ENCODE measurements at regions not wholly inside any gene's neighbourhood (a gene's known extent, or its start where the extent isn't known, plus 50 kb on each side); places are given as distances from the start of the nearest gene placed in this dataset.

DNA sequence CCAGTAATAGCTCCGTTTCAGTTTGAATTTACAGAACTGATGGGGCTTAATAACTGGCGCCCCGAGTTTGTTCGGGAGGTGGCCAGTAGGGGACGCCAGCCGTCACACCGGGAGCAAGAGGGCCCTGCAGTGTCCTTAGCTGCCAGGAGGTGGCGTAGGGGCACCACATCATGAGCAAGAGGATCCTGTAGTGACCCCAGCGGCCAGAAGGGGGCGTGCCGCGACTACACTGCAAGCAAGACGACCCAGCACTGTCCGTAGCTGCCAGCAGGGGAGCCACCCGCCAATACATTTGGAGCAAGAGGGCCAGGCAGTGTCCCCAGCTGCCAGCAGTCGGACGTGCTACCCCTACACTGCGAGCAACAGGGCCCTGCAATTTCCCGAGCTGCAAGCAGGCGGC is 663.7 kb upstream of the B3GAT1 start:
- DNase-seq (ENCODE audit: low read depth in 2 of 2), result peak in 1 of 2 donors; percentile 18

DNA sequence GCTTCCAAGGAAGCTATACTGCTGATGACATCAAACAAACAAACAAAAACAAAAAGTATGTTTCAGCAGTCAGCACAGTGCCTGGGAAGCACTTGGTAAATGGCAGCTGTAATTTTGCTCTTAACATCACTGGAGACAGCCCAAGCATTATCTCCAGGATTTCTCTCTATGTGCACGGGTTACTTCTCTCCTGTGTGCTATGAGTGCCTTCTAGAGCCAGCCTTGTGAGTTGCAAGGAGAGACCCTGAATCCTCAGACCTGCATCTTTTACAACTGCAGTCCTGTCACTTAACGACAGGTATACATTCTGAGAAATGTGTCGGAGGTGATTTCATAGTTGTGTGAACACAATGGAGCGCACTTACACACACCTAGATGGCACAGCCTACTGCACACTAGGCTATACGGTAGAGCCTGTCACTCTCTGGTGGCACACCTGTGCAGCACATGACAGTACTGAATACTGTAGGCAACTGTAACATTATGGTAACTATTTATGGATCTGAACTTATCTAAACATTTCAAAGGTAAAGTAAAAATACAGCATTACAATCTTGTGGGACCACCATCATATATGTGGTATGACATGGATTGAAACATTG is 662.5 kb upstream of the B3GAT1 start:
- DNase-seq (ENCODE audit: low read depth in 2 of 2), result no peak

DNA sequence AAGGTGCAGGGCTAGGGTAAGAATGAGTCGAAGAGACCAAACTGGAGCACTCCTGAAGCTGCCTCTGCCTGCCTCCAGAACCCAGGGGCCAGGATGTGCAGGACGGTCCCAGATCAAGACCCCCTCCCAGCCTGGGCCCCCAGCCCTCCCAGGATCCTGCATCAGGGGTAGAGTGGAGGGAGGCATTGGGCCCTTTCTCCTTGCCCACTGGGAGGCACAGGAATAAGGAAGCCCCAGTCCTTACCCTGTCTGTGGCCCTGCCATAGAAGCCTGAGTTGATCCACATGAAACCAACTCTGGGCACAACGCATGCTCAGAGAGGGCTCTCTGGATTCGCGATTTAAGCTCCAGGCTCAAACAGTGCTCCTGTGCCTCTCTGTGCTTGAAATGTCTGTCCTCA is 661.8 kb upstream of the B3GAT1 start:
- no peak for DNase-seq (ENCODE audit: low read depth in 2 of 2)

DNA sequence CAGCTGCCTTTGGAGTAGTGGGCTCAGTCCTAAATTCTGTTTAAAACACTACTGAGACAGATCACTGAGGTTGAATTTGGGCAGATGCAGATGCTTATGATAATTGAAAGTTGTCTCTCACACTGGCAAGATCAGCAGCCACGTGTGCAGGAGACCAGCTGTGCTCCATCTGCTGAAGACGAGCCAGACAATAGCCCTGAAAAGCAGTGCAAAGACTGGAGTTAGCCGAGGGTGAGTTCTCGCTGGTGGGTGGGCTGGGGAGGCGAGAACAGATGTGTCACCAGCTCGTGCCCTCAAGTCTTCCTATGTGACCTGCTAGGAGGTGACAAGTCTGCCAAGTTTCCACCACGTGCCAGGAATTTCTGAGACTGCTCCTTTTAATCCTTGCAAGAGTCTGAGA is 661.3 kb upstream of the B3GAT1 start:
- no peak for DNase-seq (ENCODE audit: low read depth in 2 of 2)

DNA sequence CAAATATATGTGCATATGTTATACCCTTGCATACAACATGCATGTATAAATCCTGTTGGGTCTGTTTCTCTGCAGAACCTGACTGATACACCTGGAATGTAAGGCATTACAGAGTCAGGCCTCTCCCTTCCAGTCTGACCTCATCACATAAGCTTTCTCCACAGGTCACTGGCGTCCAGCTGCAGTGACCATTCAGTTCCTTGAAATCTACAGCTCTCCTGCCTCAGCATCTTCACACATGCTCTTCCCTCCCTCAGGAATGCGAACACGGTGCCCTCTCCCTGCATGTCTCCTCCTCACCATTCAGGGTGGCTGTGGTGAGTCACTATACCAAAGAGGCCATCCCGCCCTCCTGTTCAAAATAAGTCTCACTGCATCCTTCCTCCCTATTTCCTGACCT is 657.8 kb upstream of the B3GAT1 start:
- DNase-seq (ENCODE audit: low read depth in 2 of 2), result no peak

DNA sequence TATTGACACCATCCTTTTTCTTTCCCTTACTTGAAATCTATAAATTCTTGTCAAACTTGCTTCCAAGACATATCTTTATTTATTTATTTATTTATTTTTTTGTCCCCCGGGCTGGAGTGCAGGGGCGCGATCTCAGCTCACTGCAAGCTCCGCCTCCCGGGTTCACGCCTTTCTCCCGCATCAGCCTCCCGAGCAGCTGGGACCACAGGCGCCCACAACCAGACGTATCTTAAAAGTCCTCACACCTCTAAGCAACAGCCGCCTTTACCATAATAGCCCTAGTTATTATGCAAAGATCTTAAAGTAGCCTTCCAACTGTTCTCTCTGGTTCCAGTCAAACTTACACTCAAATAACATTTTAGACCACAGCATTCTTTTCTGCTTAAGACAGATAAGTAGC is 657.0 kb upstream of the B3GAT1 start:
- no peak for DNase-seq (ENCODE audit: low read depth in 2 of 2)

DNA sequence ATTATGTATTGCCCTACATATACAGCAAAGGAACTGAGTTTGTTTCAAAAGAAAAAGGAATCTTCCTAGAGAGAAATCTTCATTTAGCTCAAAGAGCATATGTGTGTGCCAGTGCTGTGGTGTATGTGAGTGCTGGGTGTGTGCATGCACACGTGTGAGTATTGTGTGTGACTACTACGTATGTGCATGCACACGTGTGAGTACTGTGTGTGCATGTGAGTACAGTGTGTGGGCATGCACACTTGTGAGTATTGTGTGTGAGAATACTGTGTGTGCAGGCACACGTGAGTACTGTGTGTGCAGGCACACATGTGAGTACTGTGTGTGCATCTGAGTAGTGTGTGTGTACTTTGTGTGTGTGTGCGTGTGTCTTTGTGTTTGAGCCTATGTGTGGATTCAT is 651.0 kb upstream of the B3GAT1 start:
- DNase-seq (ENCODE audit: low read depth in 2 of 2), result no peak

DNA sequence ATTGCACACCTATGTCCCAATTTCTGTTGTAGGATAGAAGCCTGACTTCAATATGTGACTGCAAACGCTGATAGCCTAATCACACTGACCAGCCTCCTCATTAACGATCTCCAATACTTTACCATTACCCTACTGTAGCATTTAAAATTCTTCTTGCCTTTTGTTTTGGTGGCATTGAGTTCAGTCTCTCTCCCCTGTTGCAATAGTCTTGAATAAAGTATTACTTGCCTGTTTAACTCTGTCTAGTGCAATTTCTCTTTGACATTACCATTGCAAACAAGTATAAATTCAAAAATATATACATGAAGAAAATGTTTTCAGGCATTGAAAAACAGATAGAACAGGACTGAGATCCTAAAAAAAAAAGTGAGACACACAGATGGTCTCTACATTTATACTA is 649.1 kb upstream of the B3GAT1 start:
- DNase-seq (ENCODE audit: low read depth in 2 of 2), result no peak

DNA sequence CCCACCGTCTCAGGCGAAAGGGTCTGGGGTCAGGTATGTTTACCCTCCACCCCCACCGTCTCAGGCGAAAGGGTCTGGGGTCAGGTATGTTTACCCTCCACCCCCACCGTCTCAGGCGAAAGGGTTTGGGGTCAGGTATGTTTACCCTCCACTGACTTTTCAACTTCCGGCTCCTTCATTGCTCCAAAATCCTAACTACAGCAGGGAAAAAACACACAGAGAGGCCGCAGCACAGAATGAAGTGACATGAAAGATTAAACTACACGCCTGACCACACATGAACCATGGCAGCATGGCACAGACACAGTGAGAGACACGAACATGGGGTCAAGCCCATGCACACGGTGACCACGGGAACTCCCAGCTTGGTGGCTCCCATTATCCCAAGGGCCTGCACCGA is 634.9 kb upstream of the B3GAT1 start:
- no peak for DNase-seq (ENCODE audit: low read depth in 2 of 2)

DNA sequence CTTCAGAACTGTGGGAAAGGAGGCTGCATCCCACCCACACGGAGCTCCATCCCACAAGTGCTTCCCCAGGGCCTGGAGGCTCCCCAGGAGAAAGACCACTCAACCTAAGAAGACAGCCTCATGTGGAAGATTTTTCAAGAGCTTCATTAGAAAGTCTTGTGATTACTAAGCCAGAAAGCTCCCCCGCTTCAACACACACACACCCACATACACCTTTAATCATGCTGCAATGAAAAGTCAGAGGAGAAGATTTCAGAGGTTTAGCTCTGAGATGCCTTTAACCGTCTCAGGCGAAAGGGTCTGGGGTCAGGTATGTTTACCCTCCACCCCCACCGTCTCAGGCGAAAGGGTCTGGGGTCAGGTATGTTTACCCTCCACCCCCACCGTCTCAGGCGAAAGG is 634.5 kb upstream of the B3GAT1 start:
- no peak for DNase-seq (ENCODE audit: low read depth in 2 of 2)

DNA sequence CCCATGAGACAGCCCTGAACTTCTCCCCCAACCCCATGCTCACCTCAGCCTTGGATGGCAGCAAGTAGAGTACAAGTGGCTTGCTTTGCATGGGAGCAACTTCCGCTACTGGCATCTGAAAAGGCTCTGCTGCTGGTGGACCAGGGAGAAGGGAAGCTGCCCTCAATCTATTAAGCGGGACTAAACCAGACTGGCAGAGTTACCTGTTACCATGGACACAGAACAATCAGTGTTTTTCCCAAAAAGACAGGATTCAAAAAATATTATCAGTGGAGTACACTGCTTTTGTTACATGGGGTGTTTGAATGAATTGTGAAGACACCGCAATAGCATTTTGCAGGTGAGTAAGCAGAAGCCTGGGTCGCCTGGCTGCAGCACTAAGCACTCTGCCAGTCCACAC is 631.4 kb upstream of the B3GAT1 start:
- no peak for DNase-seq (ENCODE audit: low read depth in 2 of 2)

DNA sequence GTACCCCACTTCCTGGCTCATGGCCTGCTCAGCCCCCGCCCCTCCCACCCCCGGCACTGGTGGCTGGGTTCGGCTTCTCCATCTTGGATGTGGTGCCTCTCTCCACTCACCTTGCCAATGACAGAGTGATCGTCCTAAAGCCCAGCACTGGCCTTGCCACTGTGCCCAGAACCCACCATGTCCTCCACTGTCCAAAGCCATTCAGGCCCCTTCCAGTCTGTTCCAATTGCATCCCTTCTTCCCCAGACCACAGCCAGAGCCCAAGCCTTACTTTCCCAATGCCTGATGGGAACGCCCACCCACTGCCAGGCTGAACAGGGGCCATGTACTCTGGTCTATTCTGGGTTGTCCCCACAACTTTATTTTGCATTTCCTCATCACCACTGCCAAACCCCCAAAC is 625.8 kb upstream of the B3GAT1 start:
- DNase-seq (ENCODE audit: low read depth in 2 of 2), result no peak

DNA sequence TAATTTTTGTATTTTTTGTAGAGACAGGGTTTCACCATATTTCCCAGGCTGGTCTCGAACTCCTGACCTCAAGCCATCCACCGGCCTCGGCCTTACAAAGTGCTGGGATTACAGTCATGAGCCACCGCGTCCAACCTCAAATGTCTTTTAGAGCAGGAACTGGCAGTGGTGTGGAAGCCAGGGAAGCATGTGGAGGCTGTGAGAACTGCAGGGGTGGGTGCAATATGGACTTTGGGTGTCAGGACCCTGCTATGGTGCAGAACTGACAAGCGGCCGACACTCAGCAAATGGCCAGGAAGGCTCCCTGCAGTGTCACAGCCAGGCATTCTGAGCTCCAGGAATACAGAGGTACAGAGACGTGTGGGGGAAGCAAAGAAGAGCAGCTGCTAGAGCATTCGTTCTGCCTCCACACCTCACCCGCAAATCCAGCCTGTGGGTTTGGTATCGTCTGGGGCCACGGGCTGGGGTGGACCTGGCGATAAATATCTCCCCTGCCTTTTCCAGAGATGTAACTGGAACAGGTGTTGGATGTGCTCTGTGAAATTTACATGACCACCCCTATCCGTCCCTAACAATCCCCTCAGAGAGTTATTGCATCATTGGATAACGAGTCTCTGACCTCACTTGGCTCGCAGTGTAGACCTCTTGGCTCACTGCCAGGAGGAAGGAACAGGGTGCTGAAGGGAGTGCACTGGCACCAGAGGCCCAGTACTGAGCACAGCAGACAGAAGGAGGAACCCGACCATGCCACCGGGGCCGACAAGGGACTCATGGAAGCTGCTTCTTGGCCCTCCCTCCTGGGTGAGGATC is 624.7 kb upstream of the B3GAT1 start:
- DNase-seq (ENCODE audit: low read depth in 2 of 2), result no peak

DNA sequence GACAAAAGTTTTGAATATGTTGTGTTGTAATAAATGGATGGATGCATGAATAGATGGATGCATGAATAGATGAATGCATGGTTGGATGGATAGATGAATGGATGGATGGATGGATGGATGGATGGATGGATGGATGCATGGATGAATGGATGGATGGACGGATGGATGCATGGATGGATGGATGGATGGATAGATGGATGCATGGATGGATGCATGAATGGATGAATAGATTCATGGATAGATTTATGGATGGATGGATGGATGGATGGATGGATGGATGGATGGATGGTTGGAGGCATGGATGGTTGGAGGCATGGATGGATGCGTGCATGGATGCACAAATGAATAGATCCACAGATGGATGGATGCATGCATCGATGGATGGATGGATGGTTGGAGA is 623.2 kb upstream of the B3GAT1 start:
- no peak for DNase-seq (ENCODE audit: low read depth in 2 of 2)

DNA sequence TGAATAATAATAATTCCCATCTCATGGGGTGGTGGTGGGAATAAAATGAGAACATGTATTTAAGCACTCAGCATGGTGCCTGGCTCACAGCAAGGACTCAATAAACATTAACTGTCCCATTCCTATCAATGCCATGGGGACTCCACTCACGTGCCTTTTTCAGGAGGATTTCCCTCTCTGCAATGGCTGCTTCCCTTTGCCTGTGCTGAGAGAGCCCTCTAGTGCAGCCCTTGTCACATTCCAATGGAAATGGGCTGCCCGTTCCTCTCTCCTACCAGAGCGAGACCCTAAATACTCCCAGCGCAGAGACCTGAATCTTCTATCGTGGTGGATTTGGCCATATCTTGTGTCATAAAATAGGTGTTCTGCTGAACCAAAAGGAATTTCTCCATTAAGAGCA is 621.5 kb upstream of the B3GAT1 start:
- no peak for DNase-seq (ENCODE audit: low read depth in 2 of 2)

DNA sequence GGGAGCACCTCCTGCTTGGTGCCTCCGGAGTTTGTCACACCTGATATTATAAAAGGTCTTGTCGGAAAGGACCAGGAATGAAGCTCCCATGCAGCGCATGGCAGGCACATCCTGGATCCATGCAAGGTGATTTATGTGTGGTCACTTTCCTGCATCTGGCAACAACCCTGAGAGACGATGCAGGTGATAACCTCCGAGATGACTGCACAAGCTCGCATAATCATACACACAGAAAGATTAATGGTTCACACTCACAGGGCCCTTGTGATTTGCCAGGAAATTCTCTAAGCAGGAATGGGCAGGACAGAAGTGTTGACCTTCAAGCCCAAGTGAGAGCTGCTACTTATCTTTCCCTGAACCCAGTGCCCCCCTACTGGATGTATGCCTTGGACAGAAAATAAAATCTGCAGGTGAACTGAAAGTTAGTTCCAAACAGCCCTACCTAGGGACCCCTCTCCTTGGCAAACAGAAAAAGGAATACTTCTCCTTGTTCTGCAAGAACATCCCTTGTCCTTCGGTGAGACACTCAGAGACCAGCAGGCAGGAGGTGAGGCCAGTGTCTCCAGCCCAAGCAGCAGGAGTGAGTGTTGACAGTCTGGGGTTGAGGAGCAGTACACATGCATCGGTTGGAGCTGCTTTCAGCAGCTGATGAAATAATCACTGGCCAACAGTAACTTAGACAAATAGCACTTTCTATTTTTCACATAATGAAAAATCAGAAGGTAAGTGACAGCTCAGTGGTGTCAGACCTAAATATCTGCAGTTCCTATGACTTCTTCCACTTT is 619.4 kb upstream of the B3GAT1 start:
- DNase-seq (ENCODE audit: low read depth in 2 of 2), result no peak

DNA sequence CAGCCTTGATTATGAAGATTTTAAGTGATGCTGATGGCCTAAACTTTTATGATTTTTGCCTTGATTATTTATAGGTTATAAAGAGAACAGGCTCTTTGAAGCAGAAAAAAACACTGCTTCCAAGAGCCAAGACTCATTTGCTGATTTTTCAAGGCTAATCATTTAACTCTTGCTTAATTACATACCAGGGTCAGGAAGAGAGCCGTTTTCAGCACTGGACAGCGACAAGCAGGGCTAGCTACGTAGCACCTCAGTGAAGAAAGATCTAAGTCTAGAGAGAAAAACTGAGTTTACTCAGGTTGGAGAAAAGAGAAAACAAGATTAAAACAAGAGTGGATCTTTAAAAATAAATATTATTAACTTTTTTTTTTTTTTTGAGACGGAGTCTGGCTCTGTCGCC is 615.4 kb upstream of the B3GAT1 start:
- DNase-seq (ENCODE audit: low read depth in 2 of 2), result no peak

DNA sequence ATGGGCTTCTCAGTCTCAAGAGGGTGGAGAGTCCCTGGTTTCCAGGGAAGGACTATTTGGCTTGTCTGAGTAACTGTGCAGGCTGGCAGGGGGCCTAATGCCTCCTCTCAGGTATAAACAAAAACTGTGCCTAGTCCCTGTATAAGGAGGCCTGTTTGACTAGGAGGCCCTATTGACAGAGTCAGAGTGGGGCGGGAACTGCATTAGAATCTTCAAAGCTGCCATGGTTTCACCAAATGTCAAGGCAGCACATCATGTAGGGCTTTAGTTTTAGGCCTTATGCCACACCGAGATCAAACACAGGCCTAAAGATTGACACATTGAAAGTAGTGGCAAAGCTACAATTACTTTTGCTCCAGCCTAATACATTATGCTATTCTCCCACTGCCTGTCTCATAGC is 611.5 kb upstream of the B3GAT1 start:
- no peak for DNase-seq (ENCODE audit: low read depth in 2 of 2)

DNA sequence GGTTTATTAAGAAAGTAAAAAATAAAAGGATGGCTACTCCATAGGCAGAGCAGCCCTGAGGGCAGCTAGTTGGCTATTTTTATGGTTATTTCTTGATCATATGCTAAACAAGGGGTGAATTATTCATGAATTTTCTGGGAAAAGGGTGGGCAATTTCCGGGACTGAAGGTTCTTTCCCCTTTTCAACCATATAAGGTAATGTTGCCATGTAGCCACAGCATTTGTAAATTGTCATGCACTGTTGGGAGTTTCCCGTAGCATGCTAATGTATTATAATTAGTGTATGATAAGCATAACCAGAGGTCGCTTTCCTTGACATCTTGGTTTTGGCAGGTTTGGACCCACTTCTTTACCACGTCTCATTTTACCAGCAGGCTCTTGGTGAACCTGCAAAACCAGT is 610.4 kb upstream of the B3GAT1 start:
- no peak for DNase-seq (ENCODE audit: low read depth in 2 of 2)

DNA sequence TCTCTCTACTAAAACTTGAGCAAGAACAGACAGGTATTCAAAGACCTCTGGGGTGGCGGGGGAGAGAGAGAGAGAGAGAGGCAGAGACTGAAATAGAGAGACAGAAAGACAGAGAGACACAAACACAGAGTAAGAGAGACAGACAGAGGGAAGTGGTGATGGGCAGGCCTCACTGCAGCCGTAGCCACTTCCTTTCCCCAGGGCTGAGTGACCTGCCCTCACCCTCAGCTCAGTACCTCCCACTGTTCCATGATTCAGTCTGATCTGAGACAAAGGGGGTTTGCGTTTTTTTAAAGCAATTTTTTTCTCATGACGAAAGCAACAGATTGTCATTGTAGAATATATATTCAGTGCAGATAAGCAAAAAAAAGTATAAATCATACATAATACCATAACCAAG is 607.9 kb upstream of the B3GAT1 start:
- DNase-seq (ENCODE audit: low read depth in 2 of 2), result no peak

DNA sequence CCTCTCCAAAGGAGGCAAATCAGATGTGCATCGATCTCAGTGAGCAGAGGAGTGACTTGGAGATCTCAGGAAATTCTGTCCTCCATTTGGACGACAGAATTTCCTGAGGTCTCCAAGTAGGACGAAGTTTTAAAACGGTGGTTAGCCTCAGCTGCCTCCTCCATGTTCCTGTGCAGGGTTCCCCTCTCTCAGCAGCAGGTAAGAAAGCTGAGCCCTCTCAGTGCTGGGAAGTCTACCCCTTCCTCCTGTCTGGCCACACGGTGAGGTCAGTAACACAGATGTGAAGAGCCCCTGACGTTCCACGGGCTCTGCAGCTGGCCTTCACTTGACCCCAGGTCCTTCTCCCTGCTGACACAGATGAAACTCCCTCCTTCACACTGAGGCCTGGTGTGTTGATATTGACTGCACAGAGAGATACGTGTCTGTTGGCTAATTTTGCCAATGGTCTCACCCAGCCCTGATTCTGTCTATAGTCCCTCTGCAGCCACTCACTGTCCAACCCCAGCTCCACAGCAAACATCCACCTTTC is 607.4 kb upstream of the B3GAT1 start:
- DNase-seq (ENCODE audit: low read depth in 2 of 2), result no peak

DNA sequence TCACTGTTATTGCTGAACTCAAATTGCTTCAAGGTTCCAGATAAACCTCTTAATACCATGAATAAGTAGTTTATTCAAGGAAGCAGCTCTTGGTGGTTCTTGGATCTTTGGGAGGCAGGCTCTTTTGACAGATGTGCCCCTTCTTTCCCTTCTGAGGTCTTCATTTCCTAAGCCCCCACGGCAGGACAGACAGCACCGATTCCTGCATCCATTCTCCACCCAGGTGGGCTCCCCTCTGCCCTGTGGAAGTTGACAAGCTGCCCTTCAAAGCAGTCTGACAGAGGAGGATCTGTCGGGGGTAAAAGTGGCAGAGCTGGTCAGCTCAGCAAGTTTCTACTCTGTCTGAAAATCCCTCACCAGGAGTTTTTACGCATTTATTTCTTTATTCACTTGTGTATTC is 605.3 kb upstream of the B3GAT1 start:
- DNase-seq (ENCODE audit: low read depth in 2 of 2), result no peak

DNA sequence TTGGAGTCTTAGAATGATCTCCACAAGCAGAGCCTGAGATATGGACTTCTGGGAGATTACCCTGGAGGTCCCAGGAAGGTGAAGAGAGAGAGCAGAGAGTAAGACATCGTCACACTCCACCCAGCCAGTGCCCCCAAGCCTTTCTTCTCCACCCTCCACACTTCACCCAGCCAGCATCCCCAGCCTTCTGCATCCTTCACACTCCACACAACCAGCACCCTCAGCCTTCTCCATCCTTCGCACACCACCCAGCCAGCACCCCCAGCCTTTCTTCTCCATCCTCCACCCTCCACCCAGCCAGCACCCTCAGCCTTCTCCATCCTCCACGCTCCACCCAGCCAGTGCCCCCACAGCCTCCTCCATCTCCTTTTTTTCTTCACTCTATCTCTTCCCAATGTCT is 603.9 kb upstream of the B3GAT1 start:
- no peak for DNase-seq (ENCODE audit: low read depth in 2 of 2)

All from stimulated activated CD8-positive, alpha-beta memory T cell treated with anti-CD3 and anti-CD28 coated beads, Interleukin-2, amount 100 ng/mL, for 1 hour (primary cell).